Esophagus squamous epithelium (tissue), 4 donors: ENCODE measurements at regions not wholly inside any gene's neighbourhood (a gene's known extent, or its start where the extent isn't known, plus 50 kb on each side); places are given as distances from the start of the nearest gene placed in this dataset.

Source experiments
- CTCF ChIP-seq, 6 experiments: fragments of 450-650 bp in 4 of 6; fragments of 200-600 bp in 2 of 6; sonication (generic) in 2 of 6; IDR thresholded peaks; one replicate each; pipeline ENCODE4 v1.5.1; 2016 to 2019; ENCODE audit warnings: antibody characterized with exemption in 6 of 6, mild to moderate bottlenecking in 4 of 6, moderate library complexity in 4 of 6
- POLR2A ChIP-seq, 4 donors: fragments of 450-650 bp; IDR thresholded peaks; one replicate each; pipeline ENCODE4 v1.6.1; 2017; ENCODE audit warnings: antibody characterized with exemption in 4 of 4, mild to moderate bottlenecking in 4 of 4, moderate library complexity in 3 of 4

GRCh38 chr5:171570244-171570825 lies 150.9 kb downstream of the FGF18 start:
- no peak for TF ChIP-seq CTCF (IDR thresholded peaks at IDR 0.05)
- TF ChIP-seq POLR2A (IDR thresholded peaks at IDR 0.05): no peak
